Glomerular visceral epithelial cell (primary cell): ENCODE measurements at regions not wholly inside any gene's neighbourhood (a gene's known extent, or its start where the extent isn't known, plus 50 kb on each side); places are given as distances from the start of the nearest gene placed in this dataset.

Experiments
- DNase-seq: peaks from one replicate; pipeline ENCODE4 v3.0.0-alpha.2; 2016; ENCODE audit errors: extremely low spot score

GRCh38 chr1:88219521-88219920 lies 464.6 kb upstream of the PKN2 start:
- no peak for DNase-seq

- no peak for DNase-seq
Measured at GRCh38 chr1:88221411-88221810, 462.7 kb upstream of the PKN2 start.

GRCh38 chr1:88224906-88225305 lies 459.2 kb upstream of the PKN2 start:
- DNase-seq: no peak

GRCh38 chr1:88228114-88228513 lies 456.0 kb upstream of the PKN2 start:
- no peak for DNase-seq

GRCh38 chr1:88230126-88230525 lies 453.9 kb upstream of the PKN2 start:
- DNase-seq: no peak

- no peak for DNase-seq
Measured at GRCh38 chr1:88237058-88237457, 447.0 kb upstream of the PKN2 start.

GRCh38 chr1:88239205-88239604 lies 444.9 kb upstream of the PKN2 start:
- DNase-seq: no peak

- DNase-seq: no peak
Measured at GRCh38 chr1:88247666-88248065, 436.4 kb upstream of the PKN2 start.

GRCh38 chr1:88250915-88251314 lies 433.2 kb upstream of the PKN2 start:
- DNase-seq: no peak

- DNase-seq: no peak
Measured at GRCh38 chr1:88252745-88253144, 431.3 kb upstream of the PKN2 start.

- no peak for DNase-seq
Measured at GRCh38 chr1:88265606-88266005, 418.5 kb upstream of the PKN2 start.

GRCh38 chr1:88266051-88266450 lies 418.0 kb upstream of the PKN2 start:
- no peak for DNase-seq

GRCh38 chr1:88272216-88272615 lies 411.9 kb upstream of the PKN2 start:
- DNase-seq: no peak

- no peak for DNase-seq
Measured at GRCh38 chr1:88274431-88274830, 409.6 kb upstream of the PKN2 start.

- DNase-seq: no peak
Measured at GRCh38 chr1:88275259-88275862, 408.7 kb upstream of the PKN2 start.

GRCh38 chr1:88276163-88276562 lies 407.9 kb upstream of the PKN2 start:
- no peak for DNase-seq

GRCh38 chr1:88284066-88284465 lies 400.0 kb upstream of the PKN2 start:
- DNase-seq: no peak

GRCh38 chr1:88284666-88285366 lies 399.3 kb upstream of the PKN2 start:
- DNase-seq: no peak

- DNase-seq: no peak
Measured at GRCh38 chr1:88286716-88287115, 397.4 kb upstream of the PKN2 start.

- DNase-seq: no peak
Measured at GRCh38 chr1:88288571-88288970, 395.5 kb upstream of the PKN2 start.

- no peak for DNase-seq
Measured at GRCh38 chr1:88289401-88290102, 394.5 kb upstream of the PKN2 start.

GRCh38 chr1:88291611-88292354 lies 392.3 kb upstream of the PKN2 start:
- DNase-seq: no peak
